Body of pancreas (tissue), 4 donors: ENCODE measurements at regions not wholly inside any gene's neighbourhood (a gene's known extent, or its start where the extent isn't known, plus 50 kb on each side); places are given as distances from the start of the nearest gene placed in this dataset.
A peak's percentile ranks its signal among the peaks of the same experiment; 100 is the strongest.

ENCODE experiments used
- ATAC-seq: fragments of 150-250 bp; one replicate; pipeline ENCODE4 v1.9.1; 2016
- DNase-seq, 4 donors: peaks; one replicate each; pipeline ENCODE4 v3.0.0-alpha.2; 2019
- H3K27ac ChIP-seq, 4 donors: fragments of 200-600 bp; sonication (generic); 1 replicate in 3 of 4; 2 replicates in 1 of 4; pipeline versions ENCODE4 v1.5.1 to v1.6.1; 2016 to 2019; ENCODE audit warnings: mild to moderate bottlenecking in 1 of 4, mixed read lengths in 1 of 4, moderate library complexity in 1 of 4
- H3K27me3 ChIP-seq, 2 donors: fragments of 200-600 bp; sonication (generic); one replicate each; pipeline ENCODE4 v1.6.0; 2016; ENCODE audit warnings: mild to moderate bottlenecking in 1 of 2
- H3K36me3 ChIP-seq, 2 donors: fragments of 200-600 bp; sonication (generic); replicated peaks in 1 of 2; 2 replicates each; pipeline ENCODE4 v1.5.1; 2016; ENCODE audit warnings: low read depth in 2 of 2; ENCODE audit not compliant: insufficient read depth in 1 of 2
- H3K4me1 ChIP-seq: fragments of 200-600 bp; sonication (generic); one replicate; pipeline ENCODE4 v1.6.0; 2016
- H3K4me3 ChIP-seq, 2 donors: fragments of 200-600 bp; sonication (generic); 1 replicate in 1 of 2; 2 replicates in 1 of 2; pipeline ENCODE4 v1.5.1; 2016 to 2019
- H3K9me3 ChIP-seq, 3 donors: fragments of 200-600 bp; sonication (generic); 1 replicate in 2 of 3; 2 replicates in 1 of 3; pipeline ENCODE4 v1.5.1; 2016
- CTCF ChIP-seq, 7 experiments: fragments of 450-650 bp in 4 of 7; fragments of 200-600 bp in 3 of 7; sonication (generic) in 3 of 7; IDR thresholded peaks; one replicate each; pipeline ENCODE4 v1.5.1; 2016 to 2019; ENCODE audit warnings: antibody characterized with exemption in 7 of 7
- POLR2A ChIP-seq, 3 donors: fragments of 450-650 bp; IDR thresholded peaks; one replicate each; pipeline ENCODE4 v1.6.1; 2016; ENCODE audit warnings: antibody characterized with exemption in 3 of 3, mild to moderate bottlenecking in 2 of 3
- WGBS, 2 donors: methylation state at CpG; one replicate each; pipeline ENCODE4 v1.1.5; 2017; 5-methylcytosine and 5-hydroxymethylcytosine counted together
- intact Hi-C: fragments of 100-400 bp; cut with DNase I; formaldehyde crosslinking; loops from one replicate; pipeline ENCODE4 v1.15.1; 2023

- DNase-seq = no peak
Observed at GRCh38 chr4:22170353-22170752, 221.8 kb upstream of the KCNIP4 start.

GRCh38 chr4:22167201-22167600, 218.6 kb upstream of the KCNIP4 start:
- Histone ChIP-seq H3K27ac (no peak overlapping the region), H3K27me3 (no peaks in the 10 kb centered on the region), H3K9me3 (no peaks in the 10 kb centered on the region), H3K4me3 (no peak overlapping the region), H3K36me3 (no peaks in the 10 kb centered on the region), H3K4me1 (no peaks in the 10 kb centered on the region)
- ATAC-seq (no peak), DNase-seq (no peak)
- intact Hi-C loops = no loop called here
- 76% methylated on average over 4 of the region's 4 CpGs for WGBS, 2 donors
- TF ChIP-seq POLR2A (IDR thresholded peaks at IDR 0.05) (no peak), CTCF (IDR thresholded peaks at IDR 0.05) (no peak)

More at GRCh38 chr4:22170353-22170752, 221.8 kb upstream of the KCNIP4 start:
- Histone ChIP-seq H3K27ac (no peak overlapping the region), H3K4me1 (no peaks in the 10 kb centered on the region), H3K9me3 (no peaks in the 10 kb centered on the region), H3K36me3 (no peaks in the 10 kb centered on the region), H3K27me3 (no peaks in the 10 kb centered on the region), H3K4me3 (no peak overlapping the region)
- WGBS, 2 donors = 79 to 85% methylated on average over 1 of the region's 1 CpG
- TF ChIP-seq CTCF (IDR thresholded peaks at IDR 0.05) (no peak), POLR2A (IDR thresholded peaks at IDR 0.05) (no peak)
- intact Hi-C loops = no loop called here
- ATAC-seq = no peak

- Histone ChIP-seq H3K36me3 (no peaks in the 10 kb centered on the region), H3K27ac (no peak overlapping the region), H3K4me3 (no peak overlapping the region), H3K9me3 (no peaks in the 10 kb centered on the region), H3K4me1 (no peaks in the 10 kb centered on the region), H3K27me3 (no peaks in the 10 kb centered on the region)
- DNase-seq = no peak
- TF ChIP-seq CTCF (IDR thresholded peaks at IDR 0.05) (no peak), POLR2A (IDR thresholded peaks at IDR 0.05) (no peak)
- intact Hi-C loops = no loop called here
- 34 to 38% methylated on average over 5 of the region's 5 CpGs for WGBS, 2 donors
- no peak for ATAC-seq
Observed at GRCh38 chr4:22162454-22162853, 213.9 kb upstream of the KCNIP4 start.

- DNase-seq (no peak), ATAC-seq (no peak)
- Histone ChIP-seq H3K4me1 (no peaks in the 10 kb centered on the region), H3K27me3 (no peaks in the 10 kb centered on the region), H3K27ac (no peak overlapping the region), H3K36me3 (no peaks in the 10 kb centered on the region), H3K9me3 (no peaks in the 10 kb centered on the region), H3K4me3 (no peak overlapping the region)
- WGBS, 2 donors = 56 to 69% methylated on average over 3 of the region's 3 CpGs
- intact Hi-C loops = no loop called here
- TF ChIP-seq POLR2A (IDR thresholded peaks at IDR 0.05) = no peak
- no peak for TF ChIP-seq CTCF (IDR thresholded peaks at IDR 0.05)
Observed at GRCh38 chr4:22130741-22131140, 182.2 kb upstream of the KCNIP4 start.

- TF ChIP-seq POLR2A (IDR thresholded peaks at IDR 0.05) (no peak), CTCF (IDR thresholded peaks at IDR 0.05) (peak in 5 of 7 experiments; percentile 13 to 33 (median 23))
- WGBS, 2 donors = 20% methylated on average over 12 of the region's 12 CpGs
- intact Hi-C loops = no loop called here
- H3K27ac ChIP-seq = no peak overlapping the region
- H3K9me3 ChIP-seq = no peaks in the 10 kb centered on the region
- no peak overlapping the region for H3K4me3 ChIP-seq
- peak in 2 of 4 donors; percentile 12 to 18 for DNase-seq
- ATAC-seq = no peak
- H3K27me3 ChIP-seq = no peaks in the 10 kb centered on the region
- H3K36me3 ChIP-seq = no peaks in the 10 kb centered on the region
- no peaks in the 10 kb centered on the region for H3K4me1 ChIP-seq
Observed at GRCh38 chr4:22129454-22130029, 181.0 kb upstream of the KCNIP4 start.
